Heart left ventricle (tissue), 16 donors: ENCODE measurements at regions not wholly inside any gene's neighbourhood (a gene's known extent, or its start where the extent isn't known, plus 50 kb on each side); places are given as distances from the start of the nearest gene placed in this dataset.

Source experiments
- ATAC-seq, 4 donors: fragments of 200-7000 bp; cut with Tn5 transposase; one replicate each; pipeline ENCODE4 v1.9.1; 2020 to 2022; ENCODE audit warnings: moderate library complexity in 4 of 4, mild to moderate bottlenecking in 3 of 4, moderate number of reproducible peaks in 1 of 4
- DNase-seq, 5 donors: peaks; one replicate each; pipeline ENCODE4 v3.0.0-alpha.2; 2020
- H3K27ac ChIP-seq, 12 donors: fragments of 200-600 bp; sonication (generic) in 4 of 12; one replicate each; pipeline versions ENCODE4 v1.5.0 to v1.8.0; 2016 to 2022; ENCODE audit warnings: mild to moderate bottlenecking in 2 of 12
- H3K27me3 ChIP-seq, 9 donors: fragments of 200-600 bp; sonication (generic) in 2 of 9; one replicate each; pipeline versions ENCODE4 v1.5.1 to v1.8.0; 2016 to 2022; ENCODE audit warnings: mild to moderate bottlenecking in 3 of 9
- H3K36me3 ChIP-seq, 9 donors: fragments of 200-600 bp; sonication (generic) in 2 of 9; one replicate each; pipeline versions ENCODE4 v1.5.0 to v1.8.0; 2018 to 2022; ENCODE audit warnings: mild to moderate bottlenecking in 2 of 9
- H3K4me1 ChIP-seq, 12 donors: fragments of 200-600 bp; sonication (generic) in 4 of 12; one replicate each; pipeline versions ENCODE4 v1.5.0 to v1.8.0; 2016 to 2022; ENCODE audit warnings: mild to moderate bottlenecking in 3 of 12
- H3K4me3 ChIP-seq, 12 donors: fragments of 200-600 bp; sonication (generic) in 4 of 12; one replicate each; pipeline versions ENCODE4 v1.5.0 to v1.8.0; 2017 to 2022; ENCODE audit warnings: mild to moderate bottlenecking in 9 of 12, moderate library complexity in 4 of 12
- H3K9me3 ChIP-seq, 12 donors: fragments of 200-600 bp; sonication (generic) in 4 of 12; one replicate each; pipeline versions ENCODE4 v1.5.0 to v1.8.0; 2016 to 2022; ENCODE audit warnings: mild to moderate bottlenecking in 1 of 12
- CTCF ChIP-seq, 12 donors: fragments of 200-600 bp; sonication (generic) in 4 of 12; IDR thresholded peaks; one replicate each; pipeline versions ENCODE4 v1.5.0 to v1.8.0; 2018 to 2022; ENCODE audit warnings: antibody characterized with exemption in 12 of 12, mild to moderate bottlenecking in 5 of 12
- POLR2A ChIP-seq, 2 donors: fragments of 450-650 bp; IDR thresholded peaks; one replicate each; pipeline ENCODE4 v1.6.1; 2017; ENCODE audit warnings: antibody characterized with exemption in 2 of 2, mild to moderate bottlenecking in 2 of 2, moderate library complexity in 2 of 2
- WGBS, 4 donors: extraction: QIAGEN DNeasy Blood & Tissue Kit in 2 of 4; methylation state at CpG; one replicate each; pipeline versions ENCODE4 v1.1.5 to v1.1.7; 2013 to 2018; 5-methylcytosine and 5-hydroxymethylcytosine counted together
- intact Hi-C, 10 donors: fragments of 100-400 bp; cut with DNase I; formaldehyde crosslinking; loops; one replicate each; pipeline versions ENCODE4 v1.11.1 to v1.14.2; 2022
- donor health status: ischemic (EF 13 %, LVEDD 7.1; RV severe dilation, severe dysfunction).
- donor health status: healthy with polysubstance abuse.
- donor health status: DM: no; HTN: yes; CAD: no.
- donor health status: DM: no; HTN: no; CAD: no.
- donor health status: ischemic (EF 25% LVEDD 6.9; RV normal size, moderate dysfunction).
- donor health status: ischemic (EF 25% LVEDD 5.7; RV mildly dilated, moderate dysfunction).
- donor health status: healthy.
- donor health status: DM: yes; HTN: yes; CAD: no.
- donor health status: ischemic (EF 35%, LVEDD 5.7; RV mildly dilated, moderate dysfunction).
- donor health status: nonischemic (EF 11% LVEDD 7.7; RV severe dilation, severe dysfunction).
- donor health status: DM: yes; HTN: yes; CAD: no.
- donor health status: PGD.
- donor health status: ischemic (EF 29% LVEDD 5.4; RV normal size, mild dysfunction).
- donor health status: nonischemic (EF 23%, LVEDD 6.1; RV moderate dilation, normal function).

- TF ChIP-seq CTCF (IDR thresholded peaks at IDR 0.05) (no peak), POLR2A (IDR thresholded peaks at IDR 0.05) (no peak)
- 60 to 71% (median 65%) methylated on average over 8 of the region's 8 CpGs for WGBS, 4 donors
- no peak for ATAC-seq
These were observed 223.7 kb downstream of the SNX10 start for GRCh38 chr7:26515314-26515842.

GRCh38 chr7:26520483-26520882 is 228.8 kb downstream of the SNX10 start:
- Histone ChIP-seq H3K4me3 (no peak overlapping the region), H3K27ac (no peak overlapping the region), H3K27me3 (peaks cover 0 to 24% (median 0%) of the 10 kb centered on the region in 9 donors), H3K4me1 (no peaks in the 10 kb centered on the region), H3K36me3 (no peaks in the 10 kb centered on the region), H3K9me3 (peaks cover 0 to 11% (median 0%) of the 10 kb centered on the region in 12 donors)
- no peak for TF ChIP-seq POLR2A (IDR thresholded peaks at IDR 0.05)
- no peak for TF ChIP-seq CTCF (IDR thresholded peaks at IDR 0.05)
- no peak for DNase-seq
- WGBS, 4 donors: 45 to 58% (median 55%) methylated on average over 3 of the region's 3 CpGs
- ATAC-seq: no peak
- intact Hi-C loops: no loop called here

More at GRCh38 chr7:26515314-26515842, 223.7 kb downstream of the SNX10 start:
- Histone ChIP-seq H3K27ac (no peak overlapping the region), H3K9me3 (no peaks in the 10 kb centered on the region), H3K4me3 (no peak overlapping the region), H3K36me3 (no peaks in the 10 kb centered on the region), H3K4me1 (no peaks in the 10 kb centered on the region), H3K27me3 (peaks cover 0 to 24% (median 0%) of the 10 kb centered on the region in 9 donors)
- no peak for DNase-seq
- intact Hi-C loops: no loop called here

- DNase-seq (no peak), ATAC-seq (no peak)
- no peak for TF ChIP-seq CTCF (IDR thresholded peaks at IDR 0.05)
- no peak for TF ChIP-seq POLR2A (IDR thresholded peaks at IDR 0.05)
- intact Hi-C loops: no loop called here
- Histone ChIP-seq H3K4me3 (no peak overlapping the region), H3K4me1 (no peaks in the 10 kb centered on the region), H3K27ac (no peak overlapping the region), H3K36me3 (no peaks in the 10 kb centered on the region), H3K9me3 (peaks cover 0 to 11% (median 0%) of the 10 kb centered on the region in 12 donors), H3K27me3 (peaks cover 0 to 13% (median 0%) of the 10 kb centered on the region in 9 donors)
- 94 to 99% (median 95%) methylated on average over 1 of the region's 1 CpG for WGBS, 4 donors
These were observed 231.0 kb downstream of the SNX10 start for GRCh38 chr7:26522633-26523032.

- 66 to 77% (median 74%) methylated on average over 16 of the region's 16 CpGs for WGBS, 4 donors
These were observed 234.0 kb downstream of the SNX10 start for GRCh38 chr7:26525398-26526264.

More at GRCh38 chr7:26525398-26526264, 234.0 kb downstream of the SNX10 start:
- ATAC-seq (no peak), DNase-seq (no peak)
- Histone ChIP-seq H3K4me1 (no peaks in the 10 kb centered on the region), H3K9me3 (peaks cover 0 to 11% (median 0%) of the 10 kb centered on the region in 12 donors), H3K36me3 (no peaks in the 10 kb centered on the region), H3K27me3 (peaks cover 0 to 6% (median 0%) of the 10 kb centered on the region in 9 donors), H3K27ac (no peak overlapping the region), H3K4me3 (no peak overlapping the region)
- TF ChIP-seq POLR2A (IDR thresholded peaks at IDR 0.05): no peak
- TF ChIP-seq CTCF (IDR thresholded peaks at IDR 0.05): no peak
- intact Hi-C loops: no loop called here
